Mammary epithelial cell (primary cell): ENCODE measurements at regions not wholly inside any gene's neighbourhood (a gene's known extent, or its start where the extent isn't known, plus 50 kb on each side); places are given as distances from the start of the nearest gene placed in this dataset.

Experiments
- EZH2 ChIP-seq: IDR thresholded peaks from 2 replicates; pipeline ENCODE4 v1.6.1; 2012; ENCODE audit warnings: low read length, inconsistent platforms, borderline replicate concordance
- TF ChIP-seq, protein P1 (sequence below), 2 donors: IDR thresholded peaks in 1 of 2; conservative IDR thresholded peaks in 1 of 2; 2 replicates each; pipeline ENCODE4 v1.5.1; 2011 to 2012; ENCODE audit warnings: inconsistent platforms in 2 of 2, low read length in 2 of 2, mild to moderate bottlenecking in 2 of 2, control low read depth in 1 of 2, low read depth in 1 of 2; ENCODE audit not compliant: insufficient read depth in 1 of 2; ENCODE audit errors: extremely low read depth in 1 of 2

- TF ChIP-seq, protein P1, sequence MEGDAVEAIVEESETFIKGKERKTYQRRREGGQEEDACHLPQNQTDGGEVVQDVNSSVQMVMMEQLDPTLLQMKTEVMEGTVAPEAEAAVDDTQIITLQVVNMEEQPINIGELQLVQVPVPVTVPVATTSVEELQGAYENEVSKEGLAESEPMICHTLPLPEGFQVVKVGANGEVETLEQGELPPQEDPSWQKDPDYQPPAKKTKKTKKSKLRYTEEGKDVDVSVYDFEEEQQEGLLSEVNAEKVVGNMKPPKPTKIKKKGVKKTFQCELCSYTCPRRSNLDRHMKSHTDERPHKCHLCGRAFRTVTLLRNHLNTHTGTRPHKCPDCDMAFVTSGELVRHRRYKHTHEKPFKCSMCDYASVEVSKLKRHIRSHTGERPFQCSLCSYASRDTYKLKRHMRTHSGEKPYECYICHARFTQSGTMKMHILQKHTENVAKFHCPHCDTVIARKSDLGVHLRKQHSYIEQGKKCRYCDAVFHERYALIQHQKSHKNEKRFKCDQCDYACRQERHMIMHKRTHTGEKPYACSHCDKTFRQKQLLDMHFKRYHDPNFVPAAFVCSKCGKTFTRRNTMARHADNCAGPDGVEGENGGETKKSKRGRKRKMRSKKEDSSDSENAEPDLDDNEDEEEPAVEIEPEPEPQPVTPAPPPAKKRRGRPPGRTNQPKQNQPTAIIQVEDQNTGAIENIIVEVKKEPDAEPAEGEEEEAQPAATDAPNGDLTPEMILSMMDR (conservative IDR thresholded peaks at IDR 0.05 in 1 of 2, IDR thresholded peaks at IDR 0.05 in 1 of 2; ENCODE audit: extremely low read depth in 1 of 2, insufficient read depth in 1 of 2, low read depth in 1 of 2, low read length in 2 of 2), result no peak
- TF ChIP-seq EZH2, result no peak
Observed at GRCh38 chr12:75596406-75596805, 85.0 kb upstream of the KRR1 start.
